ENCODE measurements at regions not wholly inside any gene's neighbourhood (a gene's known extent, or its start where the extent isn't known, plus 50 kb on each side); places are given as distances from the start of the nearest gene placed in this dataset.
"Not testable (repeated sequence)": the region's sequence is repeated elsewhere in the genome, so short reads cannot be mapped to it uniquely, and the experiment has no call there.

- no peak for DNase-seq
- peaks cover 65% of the 10 kb centered on the region for H3K4me1 Mint-ChIP-seq
- peaks cover 23% of the 10 kb centered on the region for H3K9me3 Mint-ChIP-seq
- H3K27ac Mint-ChIP-seq = no peak overlapping the region
- no peak for TF ChIP-seq CTCF (IDR thresholded peaks at IDR 0.05)
- peaks cover 14% of the 10 kb centered on the region for H3K36me3 Mint-ChIP-seq (ENCODE audit: low read depth)
- H3K4me3 Mint-ChIP-seq = no peak overlapping the region
- H3K27me3 Mint-ChIP-seq (ENCODE audit: low read depth, poor library complexity) = peaks cover 7% of the 10 kb centered on the region
These were observed 219.1 kb upstream of the PCSK5 start for GRCh38 chr9:75671354-75671753.

GRCh38 chr9:75672478-75672877, 218.0 kb upstream of the PCSK5 start:
- Mint-ChIP-seq H3K27me3 (ENCODE audit: low read depth, poor library complexity) (peaks cover 6% of the 10 kb centered on the region), H3K27ac (no peak overlapping the region), H3K36me3 (ENCODE audit: low read depth) (peaks cover 14% of the 10 kb centered on the region), H3K4me1 (peaks cover 54% of the 10 kb centered on the region), H3K9me3 (peaks cover 23% of the 10 kb centered on the region), H3K4me3 (no peak overlapping the region)
- no peak for TF ChIP-seq CTCF (IDR thresholded peaks at IDR 0.05)
- no peak for DNase-seq

GRCh38 chr9:75683591-75683990, 206.9 kb upstream of the PCSK5 start:
- Mint-ChIP-seq H3K9me3 (peaks cover 15% of the 10 kb centered on the region), H3K4me3 (no peak overlapping the region), H3K4me1 (no peaks in the 10 kb centered on the region), H3K27me3 (ENCODE audit: low read depth, poor library complexity) (no peaks in the 10 kb centered on the region), H3K27ac (no peak overlapping the region), H3K36me3 (ENCODE audit: low read depth) (peaks cover under 1% of the 10 kb centered on the region)
- DNase-seq = no peak
- no peak for TF ChIP-seq CTCF (IDR thresholded peaks at IDR 0.05)

- no peaks in the 10 kb centered on the region for H3K27me3 Mint-ChIP-seq (ENCODE audit: low read depth, poor library complexity)
- no peak overlapping the region for H3K4me3 Mint-ChIP-seq
- no peak for DNase-seq
- H3K36me3 Mint-ChIP-seq (ENCODE audit: low read depth) = peaks cover 3% of the 10 kb centered on the region
- no peaks in the 10 kb centered on the region for H3K4me1 Mint-ChIP-seq
- TF ChIP-seq CTCF (IDR thresholded peaks at IDR 0.05) = no peak
- no peak overlapping the region for H3K27ac Mint-ChIP-seq
- peaks cover 19% of the 10 kb centered on the region for H3K9me3 Mint-ChIP-seq
These were observed 205.4 kb upstream of the PCSK5 start for GRCh38 chr9:75685062-75685461.

GRCh38 chr9:75687359-75687953, 203.0 kb upstream of the PCSK5 start:
- H3K27me3 Mint-ChIP-seq (ENCODE audit: low read depth, poor library complexity) = no peaks in the 10 kb centered on the region
- no peak overlapping the region for H3K4me3 Mint-ChIP-seq
- no peaks in the 10 kb centered on the region for H3K4me1 Mint-ChIP-seq
- no peak for DNase-seq
- TF ChIP-seq CTCF (IDR thresholded peaks at IDR 0.05) = no peak
- peaks cover 3% of the 10 kb centered on the region for H3K36me3 Mint-ChIP-seq (ENCODE audit: low read depth)
- H3K9me3 Mint-ChIP-seq = peaks cover 16% of the 10 kb centered on the region
- no peak overlapping the region for H3K27ac Mint-ChIP-seq

GRCh38 chr9:75690551-75690950, 199.9 kb upstream of the PCSK5 start:
- H3K27ac Mint-ChIP-seq = not testable (repeated sequence)

More at GRCh38 chr9:75690551-75690950, 199.9 kb upstream of the PCSK5 start:
- H3K27me3 Mint-ChIP-seq (ENCODE audit: low read depth, poor library complexity); H3K4me1 Mint-ChIP-seq; DNase-seq; H3K36me3 Mint-ChIP-seq (ENCODE audit: low read depth); H3K9me3 Mint-ChIP-seq; H3K4me3 Mint-ChIP-seq: not testable (repeated sequence)

Measured in nephron progenitor cell (in vitro differentiated cells).